ENCODE measurements at regions not wholly inside any gene's neighbourhood (a gene's known extent, or its start where the extent isn't known, plus 50 kb on each side); places are given as distances from the start of the nearest gene placed in this dataset.
A peak's percentile ranks its signal among the peaks of the same experiment; 100 is the strongest.

- no peak for DNase-seq
Measured at GRCh38 chr11:112770487-112770886, 190.7 kb upstream of the NCAM1 start.

GRCh38 chr11:112771851-112772250 lies 189.4 kb upstream of the NCAM1 start:
- no peak for DNase-seq

GRCh38 chr11:112773264-112773663 lies 188.0 kb upstream of the NCAM1 start:
- DNase-seq = no peak

- no peak for DNase-seq
Measured at GRCh38 chr11:112776834-112777233, 184.4 kb upstream of the NCAM1 start.

GRCh38 chr11:112777283-112777751 lies 183.9 kb upstream of the NCAM1 start:
- DNase-seq = peak; percentile 74

- no peak for DNase-seq
Measured at GRCh38 chr11:112778091-112778876, 182.9 kb upstream of the NCAM1 start.

GRCh38 chr11:112778877-112779266 lies 182.3 kb upstream of the NCAM1 start:
- DNase-seq = no peak

GRCh38 chr11:112780351-112781087 lies 180.7 kb upstream of the NCAM1 start:
- DNase-seq = no peak

- no peak for DNase-seq
Measured at GRCh38 chr11:112783945-112784322, 177.3 kb upstream of the NCAM1 start.

- no peak for DNase-seq
Measured at GRCh38 chr11:112784323-112785073, 176.7 kb upstream of the NCAM1 start.

GRCh38 chr11:112785149-112785548 lies 176.1 kb upstream of the NCAM1 start:
- no peak for DNase-seq

- DNase-seq = no peak
Measured at GRCh38 chr11:112785719-112786118, 175.5 kb upstream of the NCAM1 start.

- no peak for DNase-seq
Measured at GRCh38 chr11:112786196-112786595, 175.0 kb upstream of the NCAM1 start.

- no peak for DNase-seq
Measured at GRCh38 chr11:112786886-112787530, 174.2 kb upstream of the NCAM1 start.

- no peak for DNase-seq
Measured at GRCh38 chr11:112789481-112789880, 171.7 kb upstream of the NCAM1 start.

- DNase-seq = no peak
Measured at GRCh38 chr11:112790286-112790685, 170.9 kb upstream of the NCAM1 start.

- DNase-seq = no peak
Measured at GRCh38 chr11:112792070-112792469, 169.2 kb upstream of the NCAM1 start.

- no peak for DNase-seq
Measured at GRCh38 chr11:112793416-112793815, 167.8 kb upstream of the NCAM1 start.

- DNase-seq = no peak
Measured at GRCh38 chr11:112794331-112794846, 166.8 kb upstream of the NCAM1 start.

GRCh38 chr11:112795142-112795815 lies 165.9 kb upstream of the NCAM1 start:
- DNase-seq = peak; percentile 49

- DNase-seq = peak; percentile 76
Measured at GRCh38 chr11:112795911-112796649, 165.1 kb upstream of the NCAM1 start.

Data from NCI-H1092 treated with DMSO at 0.1 percent for 48 hours (cell line).